GF-D8 (cell line): ENCODE measurements at regions not wholly inside any gene's neighbourhood (a gene's known extent, or its start where the extent isn't known, plus 50 kb on each side); places are given as distances from the start of the nearest gene placed in this dataset.
"Not testable (repeated sequence)": the region's sequence is repeated elsewhere in the genome, so short reads cannot be mapped to it uniquely, and the experiment has no call there.

Experiments
- DNase-seq: peaks from one replicate; lab custom pipeline; 2025; lab: John Stamatoyannopoulos, UW

DNA sequence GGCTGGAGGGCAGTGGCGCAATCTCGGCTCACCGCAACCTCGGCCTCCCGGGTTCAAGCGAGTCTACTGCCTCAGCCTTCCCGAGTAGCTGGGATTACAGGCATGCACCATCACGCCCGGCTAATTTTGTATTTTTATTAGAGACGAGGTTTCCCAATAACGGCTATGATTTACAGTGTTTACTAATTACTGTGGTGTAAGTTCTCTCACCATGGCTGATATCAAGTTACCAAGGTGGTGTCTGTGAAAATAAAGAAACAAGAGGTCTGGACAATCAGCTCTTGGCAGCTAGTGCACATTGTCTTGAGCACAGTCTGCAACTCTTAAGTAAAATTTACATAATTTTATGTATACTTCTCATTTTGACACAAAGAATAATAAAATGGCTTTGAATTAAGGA is 385.5 kb upstream of the COX7C start:
- DNase-seq: no peak

DNA sequence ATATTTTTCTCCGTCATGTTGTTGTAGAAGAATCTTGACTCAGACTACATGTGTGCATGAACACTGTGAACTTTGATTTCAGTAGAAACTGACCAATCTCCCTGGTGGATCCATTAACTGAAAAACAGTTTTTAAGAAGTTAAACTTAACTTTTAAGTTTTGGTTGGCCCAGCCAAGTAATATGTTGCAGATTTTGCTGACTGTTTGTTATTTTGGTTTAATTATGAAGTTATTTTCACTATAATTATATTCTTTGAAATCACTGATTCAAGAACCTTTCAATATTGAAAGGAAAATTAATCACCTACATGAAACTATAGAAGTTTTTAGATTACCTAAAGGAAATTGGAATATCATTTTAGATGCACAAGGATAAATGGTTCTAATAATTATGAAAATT is 373.6 kb upstream of the COX7C start:
- DNase-seq: no peak

DNA sequence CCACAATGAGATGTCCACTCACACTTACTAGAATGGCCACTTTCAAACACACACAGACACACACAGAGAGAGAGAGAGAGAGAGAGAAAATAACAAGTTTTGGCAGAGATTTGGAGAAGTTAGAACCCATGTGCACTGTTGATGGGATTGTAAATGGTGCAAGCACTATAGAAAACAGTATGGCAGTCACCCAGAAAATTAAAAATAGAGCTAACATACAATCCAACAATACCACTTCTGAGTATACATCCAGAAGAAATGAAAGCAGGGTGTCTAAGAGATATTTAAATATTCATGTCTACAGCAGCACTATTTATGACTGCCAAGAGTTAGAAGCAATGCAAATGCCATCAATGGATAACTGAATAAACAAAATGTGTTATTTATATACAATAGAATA is 359.9 kb upstream of the COX7C start:
- no peak for DNase-seq

DNA sequence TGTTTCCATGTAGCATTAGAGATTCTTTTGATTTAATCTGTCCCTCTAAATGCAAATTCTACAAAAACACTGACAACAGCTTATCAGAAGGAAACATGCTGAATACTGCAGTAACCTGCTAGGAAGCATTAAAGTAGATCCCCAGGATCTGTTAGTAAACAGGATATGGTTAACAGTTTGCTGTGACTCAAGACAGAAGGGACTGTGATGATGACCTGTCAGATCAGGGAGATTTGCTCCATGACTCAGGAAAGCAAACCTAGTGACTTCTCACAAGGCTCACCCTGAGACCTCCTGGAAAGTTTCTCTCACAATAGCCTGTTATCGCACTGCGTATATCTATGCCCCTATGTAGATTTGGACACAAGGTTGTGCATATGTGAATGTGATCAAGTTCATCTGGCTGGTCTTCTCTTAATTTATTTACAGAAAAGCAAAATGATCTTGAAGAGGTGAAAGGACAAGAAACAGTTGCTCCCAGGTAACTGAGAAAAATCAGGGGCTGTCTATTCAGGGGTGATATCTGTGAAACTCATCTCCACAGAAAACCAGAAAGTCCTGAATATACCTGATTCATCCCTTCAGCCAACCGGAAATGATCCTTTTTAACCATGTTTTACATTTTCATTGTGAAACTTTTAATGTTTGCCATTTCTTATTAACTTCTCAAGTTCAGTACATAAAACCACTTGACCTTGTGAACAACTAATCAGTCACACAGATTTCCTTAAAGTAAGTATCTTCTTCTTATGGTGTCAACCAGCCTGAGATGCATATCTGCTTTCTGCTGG is 333.1 kb upstream of the COX7C start:
- DNase-seq: not testable (repeated sequence)

DNA sequence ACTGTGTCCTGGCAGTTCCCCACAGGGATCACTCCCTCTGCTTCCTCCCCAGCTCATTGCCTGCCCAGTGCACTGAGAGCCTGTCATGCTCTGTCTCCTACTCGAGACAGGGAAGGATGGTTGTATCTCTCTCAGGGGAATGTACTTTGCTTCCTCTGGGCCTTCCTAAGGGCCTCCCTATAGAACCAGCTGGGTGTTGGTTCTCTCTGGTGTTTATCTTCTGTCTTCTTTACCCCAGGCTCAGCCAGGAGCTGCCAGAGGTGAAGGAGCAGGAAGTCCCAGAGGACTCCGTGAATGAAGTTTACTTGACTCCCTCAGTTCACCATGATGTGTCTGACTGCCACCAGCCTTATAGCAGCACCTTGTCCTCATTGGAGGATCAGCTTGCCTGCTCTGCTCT is 330.3 kb upstream of the COX7C start:
- not testable (repeated sequence) for DNase-seq

DNA sequence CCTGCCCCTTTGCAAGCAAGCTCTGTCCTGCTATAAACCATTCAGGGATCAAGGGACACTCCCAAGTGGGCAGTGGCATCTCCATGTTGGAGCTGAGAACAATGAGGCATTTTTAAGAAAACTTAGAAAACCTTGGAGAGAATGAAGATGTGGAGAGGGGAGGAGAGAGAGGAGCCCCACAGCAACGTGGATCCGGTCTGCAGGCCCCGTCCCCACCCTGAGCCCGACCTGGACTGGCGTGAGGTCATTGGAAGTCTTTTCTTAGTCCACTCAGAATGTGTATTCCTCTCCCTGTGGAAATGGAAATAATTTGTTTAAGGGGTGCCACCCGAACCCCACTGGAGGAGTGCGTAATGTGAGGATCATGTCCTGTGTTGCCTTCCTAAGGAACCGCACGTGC is 328.0 kb upstream of the COX7C start:
- not testable (repeated sequence) for DNase-seq

DNA sequence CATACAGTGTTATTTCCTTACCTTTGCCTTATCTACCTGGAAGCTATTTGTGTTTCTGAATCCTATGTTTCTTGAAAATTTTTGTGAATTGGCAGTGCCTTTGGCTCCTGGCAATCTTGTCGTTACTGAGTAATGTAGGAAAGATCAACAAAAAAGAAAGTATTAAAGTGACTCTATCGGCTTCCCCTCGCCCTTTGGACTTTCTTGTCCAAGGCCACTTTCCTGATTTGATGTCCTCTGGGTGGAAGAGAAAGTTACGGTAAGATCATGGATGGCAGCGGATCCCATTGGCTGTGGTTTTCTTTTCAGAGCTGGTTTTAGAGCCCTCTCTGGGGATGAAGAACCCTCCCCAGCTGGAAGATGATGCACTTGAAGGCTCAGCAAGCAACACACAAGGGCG is 324.9 kb upstream of the COX7C start:
- not testable (repeated sequence) for DNase-seq

DNA sequence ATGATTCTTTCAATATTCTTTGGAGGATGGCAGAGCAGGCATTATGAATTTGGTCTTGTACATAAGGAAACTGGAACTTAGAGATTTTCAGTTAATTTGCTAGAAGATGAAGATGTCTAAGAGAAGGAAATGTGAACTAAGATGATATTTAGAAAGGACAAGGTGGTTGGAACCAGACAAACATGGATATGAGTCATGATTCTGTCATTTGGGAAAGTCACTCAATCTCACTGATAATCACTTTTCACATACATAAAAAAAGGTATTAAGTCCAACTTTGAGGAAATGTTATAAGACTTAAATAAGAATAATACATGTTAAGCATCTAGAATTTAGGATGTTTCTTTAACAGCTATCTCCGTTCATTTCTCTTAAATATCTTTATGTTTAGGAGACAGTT is 315.1 kb upstream of the COX7C start:
- not testable (repeated sequence) for DNase-seq

DNA sequence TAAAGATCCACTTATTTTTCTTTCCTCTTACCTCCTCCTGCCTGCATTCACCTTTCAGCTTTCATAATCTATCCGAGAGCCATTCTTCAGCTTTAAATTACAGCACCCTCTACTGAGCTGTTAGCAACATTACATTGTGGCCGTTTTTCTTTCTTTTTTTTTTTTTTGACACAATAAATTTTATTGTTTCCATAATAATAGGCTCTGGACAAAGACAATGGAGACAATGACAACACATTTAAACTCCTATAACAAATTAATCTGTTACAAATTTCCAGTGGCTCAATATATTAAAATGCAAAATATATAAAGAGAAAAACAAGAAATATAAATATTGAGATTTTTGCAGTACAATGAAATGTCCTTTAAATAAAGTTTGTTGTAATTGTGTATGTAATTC is 312.7 kb upstream of the COX7C start:
- not testable (repeated sequence) for DNase-seq

DNA sequence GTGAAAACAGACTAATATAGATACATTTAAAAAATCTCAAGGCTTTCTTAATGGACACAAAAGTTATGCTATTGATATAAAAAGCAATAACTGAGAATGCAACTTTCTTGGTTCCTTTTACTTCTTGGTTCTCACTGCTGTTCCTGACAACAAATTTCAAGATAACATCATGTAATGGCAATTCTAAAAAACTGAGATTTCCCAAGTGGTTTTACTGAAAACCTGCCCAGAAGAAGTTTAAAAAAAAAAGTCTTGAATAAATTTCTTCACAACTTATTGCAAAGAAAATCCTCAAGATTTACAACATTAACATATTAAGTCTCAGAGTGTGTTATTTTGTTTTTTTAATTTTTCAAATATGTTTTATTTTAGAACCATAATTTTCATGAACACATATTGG is 302.8 kb upstream of the COX7C start:
- DNase-seq: no peak

DNA sequence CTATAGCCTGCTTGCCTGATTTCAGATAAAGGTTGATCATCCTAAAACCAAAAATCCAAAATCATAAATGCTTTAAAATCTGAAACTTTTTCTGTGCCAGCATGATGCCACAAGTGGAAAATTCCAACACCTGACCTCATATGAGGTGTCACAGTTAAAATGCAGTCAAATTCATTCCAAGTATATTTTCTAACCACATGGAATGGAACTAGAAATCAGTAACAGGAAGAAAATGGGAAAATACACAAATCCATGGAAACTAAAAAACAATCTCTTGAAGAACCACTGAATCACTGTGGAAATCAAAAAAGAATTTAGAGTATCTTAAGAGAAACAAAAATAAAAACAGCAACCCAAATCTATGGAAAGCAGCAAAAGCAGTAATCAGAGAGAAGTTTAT is 297.5 kb upstream of the COX7C start:
- DNase-seq: no peak

DNA sequence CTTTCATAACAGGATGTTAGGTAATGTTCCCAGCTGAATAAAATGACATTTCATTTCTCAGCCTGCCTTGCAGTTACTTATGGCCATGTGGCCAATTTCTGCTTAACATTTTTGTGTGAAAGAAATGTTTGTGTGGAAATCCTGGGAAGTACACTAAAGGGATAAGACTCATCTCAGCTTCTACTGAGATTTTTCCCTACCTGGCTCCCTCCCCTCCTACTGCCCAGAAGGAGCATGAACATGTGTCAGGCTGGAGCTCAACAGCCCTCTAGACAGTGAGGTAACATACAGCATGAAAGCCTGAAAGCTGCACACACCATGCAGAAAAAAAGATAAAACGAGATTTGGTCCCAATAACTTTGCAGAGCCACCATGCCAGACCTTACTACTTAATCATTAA is 288.4 kb upstream of the COX7C start:
- no peak for DNase-seq

DNA sequence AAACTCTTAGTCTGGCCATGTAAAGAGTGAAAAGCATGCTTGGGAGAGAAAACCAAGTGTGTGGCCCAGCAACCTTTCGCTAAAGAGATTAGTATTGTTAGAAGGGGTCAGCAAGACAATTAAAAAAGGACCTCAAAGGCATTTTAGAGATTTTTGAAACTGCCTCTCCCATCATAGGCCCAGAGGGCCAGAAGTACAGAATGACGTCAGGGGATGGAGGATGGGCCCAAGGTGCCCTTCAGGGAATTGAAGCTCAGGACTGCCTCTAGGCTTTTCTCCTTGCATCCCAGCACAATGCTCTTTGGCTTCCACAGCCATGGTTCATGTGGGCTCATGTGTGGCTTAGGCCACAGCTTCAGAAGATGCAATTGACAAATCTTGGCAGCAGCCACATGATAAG is 287.0 kb upstream of the COX7C start:
- DNase-seq: no peak

DNA sequence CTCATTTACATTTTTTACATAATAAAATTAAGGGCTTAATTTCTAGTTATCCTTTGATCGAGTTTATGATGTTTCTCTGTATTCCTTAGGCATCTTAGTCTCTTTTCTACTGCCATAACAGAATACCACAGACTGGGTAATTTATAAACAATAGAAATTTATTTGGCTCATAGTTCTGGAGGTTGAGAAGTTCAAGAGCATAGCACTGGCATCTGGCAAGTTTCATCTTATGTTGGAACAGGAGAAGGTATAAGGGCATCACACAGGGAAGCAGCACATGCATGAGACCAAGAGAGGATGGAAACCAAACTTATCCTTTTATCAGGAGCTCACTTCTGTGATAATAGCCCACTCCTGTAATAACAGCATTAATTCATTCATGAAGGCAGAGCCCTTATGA is 284.9 kb upstream of the COX7C start:
- no peak for DNase-seq

DNA sequence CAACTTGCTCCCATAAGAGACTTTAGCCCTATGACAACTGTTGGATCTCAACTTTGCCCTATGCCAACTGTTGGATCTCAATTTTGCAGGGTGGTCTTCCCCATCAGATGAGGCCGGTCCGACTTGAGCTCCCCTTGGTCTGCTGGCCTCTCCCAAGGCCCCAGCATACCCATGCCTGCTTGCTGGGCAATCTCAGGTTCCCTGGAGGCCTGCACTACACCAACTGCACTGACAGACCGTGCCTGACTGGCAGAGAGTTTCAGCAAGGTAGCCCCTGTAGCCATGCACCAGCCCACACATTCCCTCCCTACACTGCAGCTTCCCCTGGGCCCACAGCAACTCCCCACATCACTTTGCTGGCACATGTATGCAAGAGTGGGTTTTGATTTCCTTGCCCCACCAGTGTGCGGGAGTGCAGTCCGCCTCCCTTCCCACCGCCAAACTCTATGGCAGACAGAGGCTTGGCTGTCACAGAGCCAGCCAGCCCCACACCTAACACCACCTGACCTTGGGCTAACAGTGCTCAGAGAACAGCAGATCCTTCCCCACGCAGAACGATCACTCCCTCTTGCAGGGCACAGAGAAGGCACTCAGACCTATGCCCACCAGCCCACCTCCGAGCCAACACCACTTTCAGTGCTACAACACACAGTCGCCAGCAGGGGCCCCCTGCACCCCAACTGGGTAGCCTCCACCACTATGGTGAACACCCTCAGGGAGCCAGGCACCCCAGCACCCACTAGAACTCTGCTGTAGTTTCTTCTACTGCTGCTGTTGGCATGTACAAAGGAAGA is 279.9 kb upstream of the COX7C start:
- no peak for DNase-seq

DNA sequence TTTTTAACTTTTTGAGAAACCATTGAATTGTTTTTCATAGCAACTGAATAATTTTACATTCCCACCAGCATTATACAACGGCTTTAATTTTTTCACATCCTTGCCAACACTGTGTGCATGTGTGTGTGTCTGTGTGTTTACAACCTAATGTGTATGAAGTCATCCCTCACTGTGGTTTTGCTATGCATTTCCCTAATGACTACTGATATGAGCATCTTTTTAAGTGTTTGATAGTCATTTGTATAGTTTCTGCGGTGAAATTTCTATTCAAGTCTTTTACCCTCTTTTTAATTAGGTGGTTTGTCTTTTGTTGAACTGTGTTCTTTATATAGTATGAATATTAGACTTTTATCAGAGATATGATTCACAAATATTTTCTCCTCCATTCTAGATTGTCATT is 263.1 kb upstream of the COX7C start:
- DNase-seq: no peak

DNA sequence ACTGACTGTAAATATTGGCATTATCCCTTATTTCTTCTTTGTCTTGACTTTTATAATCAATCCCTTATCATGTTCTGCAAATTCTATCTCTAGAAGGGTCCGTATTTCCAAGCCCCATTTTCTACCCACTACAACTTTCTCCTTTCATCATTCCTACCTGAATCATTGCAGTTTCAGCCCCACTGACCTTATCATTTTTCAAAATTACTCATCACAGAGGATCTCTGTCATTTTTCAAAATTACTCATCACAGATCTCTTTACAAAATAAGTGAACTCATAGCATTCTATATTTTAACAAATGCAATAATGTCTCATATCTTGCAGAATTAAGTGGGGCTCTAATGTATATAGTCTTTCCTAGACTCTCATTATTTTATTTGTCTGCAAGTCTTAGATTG is 256.9 kb upstream of the COX7C start:
- DNase-seq: no peak

DNA sequence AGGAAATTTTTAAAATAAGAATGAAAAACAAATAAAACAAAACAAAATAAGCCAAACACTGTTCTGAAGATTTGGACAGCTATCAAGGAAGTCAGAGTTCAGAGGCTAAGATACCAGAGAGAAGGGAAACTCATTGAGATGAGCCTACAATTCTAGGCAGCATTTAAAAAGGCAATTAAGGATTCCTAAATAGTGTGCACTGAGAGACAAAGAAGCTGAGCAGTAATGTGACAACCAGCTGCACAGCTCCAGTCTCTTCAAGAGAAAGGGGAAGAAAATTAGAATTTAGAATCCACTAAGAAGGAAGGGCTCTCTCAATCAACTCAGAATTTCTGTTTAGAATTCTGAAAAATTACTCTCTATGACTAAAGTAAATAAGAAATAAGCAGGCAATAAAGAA is 246.7 kb upstream of the COX7C start:
- no peak for DNase-seq

DNA sequence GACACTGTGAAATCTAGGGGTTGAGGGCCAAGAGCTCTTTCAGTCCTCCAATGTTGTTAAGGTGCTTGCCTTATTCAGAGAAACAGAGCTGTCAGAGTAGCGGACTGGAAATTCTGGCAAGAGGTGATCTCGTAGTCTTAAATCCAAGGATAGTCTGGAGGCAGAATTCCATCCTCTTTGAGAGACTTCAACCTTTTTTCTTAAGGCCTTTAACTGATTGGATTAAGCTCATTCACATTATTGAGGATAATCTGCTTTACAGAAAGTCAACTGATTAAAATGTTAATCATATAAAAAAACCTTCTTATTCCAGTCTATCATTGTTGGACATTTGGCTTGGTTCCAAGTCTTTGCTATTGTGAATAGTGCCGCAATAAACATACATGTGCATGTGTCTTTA is 243.1 kb upstream of the COX7C start:
- DNase-seq: no peak

DNA sequence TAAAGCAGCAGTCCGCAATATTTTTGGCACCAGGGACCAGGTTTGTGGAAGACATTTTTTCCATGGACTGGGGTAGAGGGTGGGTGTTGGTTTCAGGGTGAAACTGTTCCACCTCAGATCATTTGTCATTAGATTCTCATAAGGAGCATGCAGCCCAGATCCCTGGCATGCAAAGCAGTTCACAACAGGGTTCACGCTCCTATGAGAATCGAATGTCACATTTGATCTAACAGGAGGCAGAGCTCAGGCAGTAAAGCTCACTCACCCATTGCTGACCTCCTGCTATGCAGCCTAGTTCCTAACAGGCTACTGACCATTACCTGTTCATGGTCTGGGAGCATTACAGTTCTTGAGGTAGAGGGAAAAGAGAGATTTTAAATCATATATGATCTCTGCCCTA is 241.5 kb upstream of the COX7C start:
- DNase-seq: no peak

DNA sequence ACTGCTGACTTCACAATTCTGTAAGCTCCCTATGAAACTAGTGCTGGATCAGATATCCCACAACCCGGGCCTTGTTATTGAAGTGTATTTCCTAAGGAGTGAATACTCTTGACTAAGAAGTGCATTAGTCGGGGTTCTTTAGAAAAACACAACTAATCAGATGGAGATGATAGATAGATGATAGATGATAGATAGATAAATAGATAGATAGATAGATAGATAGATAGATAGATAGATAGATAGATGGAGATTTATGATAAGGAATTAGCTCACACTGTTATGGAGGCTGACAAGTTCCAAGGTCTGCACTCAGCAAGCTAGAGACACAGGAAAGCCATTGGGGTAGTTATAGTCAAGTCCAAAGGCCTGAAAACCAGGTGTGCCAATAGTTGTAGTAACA is 214.6 kb upstream of the COX7C start:
- no peak for DNase-seq

DNA sequence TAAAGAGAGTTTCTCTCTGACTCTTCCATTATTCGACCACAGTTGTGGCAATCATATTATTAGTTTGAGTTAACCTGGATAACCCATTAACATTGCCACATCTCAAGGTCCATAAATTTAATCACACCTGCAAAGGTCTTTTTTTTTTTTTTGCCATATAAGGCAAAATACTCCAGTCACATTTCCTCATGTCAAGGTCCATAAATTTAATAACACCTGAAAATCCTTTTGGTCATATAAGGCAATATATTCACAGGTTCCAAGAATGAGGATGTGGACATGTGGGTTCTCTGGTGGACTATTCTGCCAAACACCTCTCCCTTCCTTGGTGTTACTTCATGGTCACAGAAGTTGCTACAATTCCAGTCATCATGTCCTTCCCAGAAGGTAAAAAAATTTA is 213.5 kb upstream of the COX7C start:
- no peak for DNase-seq

DNA sequence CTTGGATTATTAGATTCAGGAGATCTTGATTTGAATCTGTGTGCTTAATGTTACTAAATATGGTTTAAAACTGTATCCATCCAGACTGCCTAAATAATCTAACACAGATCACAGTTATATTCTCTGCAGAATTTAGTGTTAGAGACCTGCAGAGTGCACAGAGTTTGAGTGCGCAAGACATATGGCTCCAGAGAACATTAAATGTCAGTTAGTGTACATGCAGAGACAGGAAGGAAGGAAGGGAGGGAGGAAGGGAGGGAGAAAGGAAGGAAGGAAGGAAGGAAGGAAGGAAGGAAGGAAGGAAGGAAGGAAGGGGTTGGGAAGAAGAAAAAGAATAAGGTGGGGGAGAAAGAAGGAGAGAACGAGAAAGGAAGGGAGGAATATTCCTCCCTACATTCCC is 210.0 kb upstream of the COX7C start:
- no peak for DNase-seq

DNA sequence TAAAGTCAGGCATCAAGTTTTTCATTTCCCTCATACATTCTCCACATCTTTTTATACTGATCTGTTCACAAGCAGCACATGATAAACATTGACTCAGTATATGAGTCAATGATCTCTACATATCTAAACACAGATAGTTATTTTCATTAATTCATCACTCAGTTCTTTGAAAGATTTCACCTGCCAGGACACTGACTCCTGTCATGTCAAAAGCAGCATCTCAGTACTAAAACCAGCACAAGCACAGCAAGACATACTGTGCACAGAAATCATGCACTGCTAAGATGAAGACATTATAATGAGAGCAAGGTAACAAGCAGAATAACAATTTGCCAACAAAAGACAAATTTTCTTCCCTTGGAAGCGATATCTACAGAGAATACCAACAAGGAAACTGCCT is 206.1 kb upstream of the COX7C start:
- DNase-seq: no peak
